ENCODE measurements at regions not wholly inside any gene's neighbourhood (a gene's known extent, or its start where the extent isn't known, plus 50 kb on each side); places are given as distances from the start of the nearest gene placed in this dataset.
"Not testable (repeated sequence)": the region's sequence is repeated elsewhere in the genome, so short reads cannot be mapped to it uniquely, and the experiment has no call there.

- no peak overlapping the region for H3K4me3 ChIP-seq (ENCODE audit: low read depth, low read length)
- DNase-seq (ENCODE audit: low read depth) = no peak
- no peak for TF ChIP-seq CTCF (IDR thresholded peaks at IDR 0.05; ENCODE audit: low read depth, low read length, missing control alignments)
Observed at GRCh38 chr6:150788089-150788488, 77.4 kb upstream of the MTHFD1L start.

- not testable (repeated sequence) for DNase-seq (ENCODE audit: low read depth); H3K4me3 ChIP-seq (ENCODE audit: low read depth, low read length)
Observed at GRCh38 chr6:150789906-150790305, 75.6 kb upstream of the MTHFD1L start.

GRCh38 chr6:150791717-150792116 lies 73.8 kb upstream of the MTHFD1L start:
- H3K4me3 ChIP-seq (ENCODE audit: low read depth, low read length) = no peak overlapping the region
- TF ChIP-seq CTCF (IDR thresholded peaks at IDR 0.05; ENCODE audit: low read depth, low read length, missing control alignments) = no peak
- DNase-seq (ENCODE audit: low read depth) = no peak

- H3K4me3 ChIP-seq (ENCODE audit: low read depth, low read length) = no peak overlapping the region
- no peak for TF ChIP-seq CTCF (IDR thresholded peaks at IDR 0.05; ENCODE audit: low read depth, low read length, missing control alignments)
Observed at GRCh38 chr6:150797949-150798348, 67.6 kb upstream of the MTHFD1L start.

GRCh38 chr6:150799276-150799805 lies 66.2 kb upstream of the MTHFD1L start:
- no peak for DNase-seq (ENCODE audit: low read depth)
- TF ChIP-seq CTCF (IDR thresholded peaks at IDR 0.05; ENCODE audit: low read depth, low read length, missing control alignments) = no peak
- no peak overlapping the region for H3K4me3 ChIP-seq (ENCODE audit: low read depth, low read length)

More at GRCh38 chr6:150797949-150798348, 67.6 kb upstream of the MTHFD1L start:
- DNase-seq (ENCODE audit: low read depth) = no peak

- no peak overlapping the region for H3K4me3 ChIP-seq (ENCODE audit: low read depth, low read length)
- DNase-seq (ENCODE audit: low read depth) = no peak
- no peak for TF ChIP-seq CTCF (IDR thresholded peaks at IDR 0.05; ENCODE audit: low read depth, low read length, missing control alignments)
Observed at GRCh38 chr6:150800674-150801314, 64.7 kb upstream of the MTHFD1L start.

- no peak overlapping the region for H3K4me3 ChIP-seq (ENCODE audit: low read depth, low read length)
- DNase-seq (ENCODE audit: low read depth) = no peak
- no peak for TF ChIP-seq CTCF (IDR thresholded peaks at IDR 0.05; ENCODE audit: low read depth, low read length, missing control alignments)
Observed at GRCh38 chr6:150806790-150807189, 58.7 kb upstream of the MTHFD1L start.

All from GM12864 (cell line).